ENCODE measurements at regions not wholly inside any gene's neighbourhood (a gene's known extent, or its start where the extent isn't known, plus 50 kb on each side); places are given as distances from the start of the nearest gene placed in this dataset.

GRCh38 chr6:33912195-33912594, 108.4 kb upstream of the MLN start:
- peak; percentile 25 for DNase-seq (ENCODE audit: low read depth)
- TF ChIP-seq, protein P1, sequence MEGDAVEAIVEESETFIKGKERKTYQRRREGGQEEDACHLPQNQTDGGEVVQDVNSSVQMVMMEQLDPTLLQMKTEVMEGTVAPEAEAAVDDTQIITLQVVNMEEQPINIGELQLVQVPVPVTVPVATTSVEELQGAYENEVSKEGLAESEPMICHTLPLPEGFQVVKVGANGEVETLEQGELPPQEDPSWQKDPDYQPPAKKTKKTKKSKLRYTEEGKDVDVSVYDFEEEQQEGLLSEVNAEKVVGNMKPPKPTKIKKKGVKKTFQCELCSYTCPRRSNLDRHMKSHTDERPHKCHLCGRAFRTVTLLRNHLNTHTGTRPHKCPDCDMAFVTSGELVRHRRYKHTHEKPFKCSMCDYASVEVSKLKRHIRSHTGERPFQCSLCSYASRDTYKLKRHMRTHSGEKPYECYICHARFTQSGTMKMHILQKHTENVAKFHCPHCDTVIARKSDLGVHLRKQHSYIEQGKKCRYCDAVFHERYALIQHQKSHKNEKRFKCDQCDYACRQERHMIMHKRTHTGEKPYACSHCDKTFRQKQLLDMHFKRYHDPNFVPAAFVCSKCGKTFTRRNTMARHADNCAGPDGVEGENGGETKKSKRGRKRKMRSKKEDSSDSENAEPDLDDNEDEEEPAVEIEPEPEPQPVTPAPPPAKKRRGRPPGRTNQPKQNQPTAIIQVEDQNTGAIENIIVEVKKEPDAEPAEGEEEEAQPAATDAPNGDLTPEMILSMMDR (IDR thresholded peaks at IDR 0.05; ENCODE audit: insufficient read depth, low read depth, low read length): no peak
- H3K4me3 ChIP-seq (ENCODE audit: low read depth, low read length): no peak overlapping the region

DNA sequence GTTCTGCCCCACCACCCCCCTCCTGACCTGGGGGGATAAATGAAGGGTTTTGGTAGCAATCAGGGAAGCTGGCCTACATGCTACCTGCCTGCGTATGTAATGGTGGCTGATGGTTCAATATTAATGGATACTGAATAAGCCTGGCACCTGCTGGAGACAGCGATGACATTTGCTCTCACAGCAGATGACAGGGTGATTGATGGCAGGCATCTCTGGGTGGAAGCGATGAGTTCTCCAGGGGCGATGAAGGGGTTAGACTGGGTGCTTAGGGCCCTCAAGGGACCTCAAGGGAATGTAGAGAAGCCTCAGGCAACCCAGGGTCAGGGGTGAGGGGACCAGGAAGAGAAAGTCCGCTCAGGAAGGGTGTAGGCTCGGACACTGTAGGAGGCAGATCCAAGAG, 107.7 kb upstream of the MLN start:
- DNase-seq (ENCODE audit: low read depth): no peak
- TF ChIP-seq, protein P1 (IDR thresholded peaks at IDR 0.05; ENCODE audit: insufficient read depth, low read depth, low read length): no peak
- H3K4me3 ChIP-seq (ENCODE audit: low read depth, low read length): no peak overlapping the region

GRCh38 chr6:33910594-33910993, 106.8 kb upstream of the MLN start:
- no peak for DNase-seq (ENCODE audit: low read depth)
- TF ChIP-seq, protein P1 (IDR thresholded peaks at IDR 0.05; ENCODE audit: insufficient read depth, low read depth, low read length): no peak
- H3K4me3 ChIP-seq (ENCODE audit: low read depth, low read length): no peak overlapping the region

DNA sequence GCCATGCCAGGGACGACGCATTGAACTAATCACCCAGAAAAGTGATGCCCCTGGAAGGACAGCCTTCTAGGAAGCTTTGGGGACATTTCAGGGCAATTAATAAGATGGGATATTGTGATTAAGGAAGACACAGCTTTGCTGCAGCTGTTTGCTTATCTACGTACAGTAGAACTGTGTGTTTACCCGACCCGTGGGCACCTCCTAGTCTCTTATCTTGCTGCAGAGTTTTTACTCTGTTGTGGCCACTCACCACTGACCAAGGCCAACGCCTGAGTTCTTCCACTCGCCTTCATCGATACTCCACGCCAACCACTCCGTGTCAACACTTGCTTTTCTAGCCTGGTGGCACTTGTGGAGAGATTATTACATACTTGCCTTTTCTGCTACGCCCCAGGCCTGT, 105.9 kb upstream of the MLN start:
- no peak for DNase-seq (ENCODE audit: low read depth)
- TF ChIP-seq, protein P1 (IDR thresholded peaks at IDR 0.05; ENCODE audit: insufficient read depth, low read depth, low read length): no peak
- no peak overlapping the region for H3K4me3 ChIP-seq (ENCODE audit: low read depth, low read length)

GRCh38 chr6:33908025-33908424, 104.2 kb upstream of the MLN start:
- peak; percentile 21 for DNase-seq (ENCODE audit: low read depth)
- no peak overlapping the region for H3K4me3 ChIP-seq (ENCODE audit: low read depth, low read length)
- TF ChIP-seq, protein P1 (IDR thresholded peaks at IDR 0.05; ENCODE audit: insufficient read depth, low read depth, low read length): no peak

DNA sequence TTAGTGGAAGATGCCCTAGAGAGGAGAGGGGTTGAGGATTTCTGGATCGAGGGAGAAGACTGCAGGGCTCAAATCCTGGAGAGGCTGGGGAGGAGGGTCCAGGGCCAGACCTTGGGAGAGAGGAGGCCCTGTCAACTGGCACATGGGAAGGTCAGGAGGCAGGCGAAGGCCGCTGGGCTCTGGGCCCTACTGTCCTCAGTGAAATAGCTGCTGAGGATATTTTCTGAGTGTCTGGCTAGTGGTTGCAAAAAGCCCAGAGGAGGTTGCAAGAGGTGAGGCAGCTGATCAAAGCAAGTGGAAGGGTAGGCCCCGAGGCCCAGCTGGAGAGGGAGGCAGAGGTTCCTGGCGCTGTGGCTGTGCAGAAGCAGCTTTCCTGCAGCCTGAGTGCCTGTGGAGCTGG, 103.4 kb upstream of the MLN start:
- H3K4me3 ChIP-seq (ENCODE audit: low read depth, low read length): no peak overlapping the region
- TF ChIP-seq, protein P1 (IDR thresholded peaks at IDR 0.05; ENCODE audit: insufficient read depth, low read depth, low read length): no peak
- DNase-seq (ENCODE audit: low read depth): no peak

DNA sequence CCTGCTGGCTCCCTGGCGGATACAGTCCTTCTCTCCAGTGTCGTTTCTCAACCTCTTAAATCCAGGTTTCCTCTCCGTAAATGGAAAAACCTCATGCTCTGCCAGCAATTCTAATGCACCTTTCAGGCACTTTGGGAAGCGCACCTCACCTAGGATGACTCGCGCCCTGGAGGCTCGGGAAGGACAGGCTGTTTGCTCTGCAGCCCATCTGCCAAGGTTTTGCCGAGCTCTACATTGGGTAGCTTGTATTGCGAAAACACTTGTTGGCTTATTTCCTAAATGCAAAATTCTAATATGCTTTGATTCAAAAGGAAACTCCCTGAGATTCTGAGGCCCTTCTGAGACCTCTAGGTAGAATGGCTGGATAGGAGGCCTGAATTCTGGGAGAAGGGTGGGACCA, 102.6 kb upstream of the MLN start:
- no peak for DNase-seq (ENCODE audit: low read depth)

More for the DNA sequence above, 102.6 kb upstream of the MLN start:
- TF ChIP-seq, protein P1 (IDR thresholded peaks at IDR 0.05; ENCODE audit: insufficient read depth, low read depth, low read length): no peak
- no peak overlapping the region for H3K4me3 ChIP-seq (ENCODE audit: low read depth, low read length)

Data from fibroblast of villous mesenchyme (primary cell).